Activated naive CD4-positive, alpha-beta T cell treated with anti-CD3 and anti-CD28 coated beads, Interleukin-2, amount 50 U/mL, for 72 hours (primary cell): ENCODE measurements at regions not wholly inside any gene's neighbourhood (a gene's known extent, or its start where the extent isn't known, plus 50 kb on each side); places are given as distances from the start of the nearest gene placed in this dataset.
"Not testable (repeated sequence)": the region's sequence is repeated elsewhere in the genome, so short reads cannot be mapped to it uniquely, and the experiment has no call there.

Experiments used
- ATAC-seq, 2 donors: fragments of 150-1000 bp; cut with Tn5 transposase; 2 replicates each; pipeline ENCODE4 v1.10.0; 2021; ENCODE audit warnings: mild to moderate bottlenecking in 2 of 2, moderate library complexity in 2 of 2
- DNase-seq, 2 donors: peaks; one replicate each; pipeline ENCODE4 v3.0.0; 2021 to 2022; ENCODE audit warnings: low spot score in 2 of 2
- H3K27ac Mint-ChIP-seq, 2 donors: one replicate each; pipeline ENCODE4 v1.8.0; 2022; ENCODE audit warnings: mild to moderate bottlenecking in 2 of 2, mixed read lengths in 2 of 2
- H3K36me3 Mint-ChIP-seq, 2 donors: one replicate each; pipeline ENCODE4 v1.8.0; 2022; ENCODE audit warnings: mixed read lengths in 2 of 2
- H3K9me3 Mint-ChIP-seq, 2 donors: one replicate each; pipeline ENCODE4 v1.8.0; 2022; ENCODE audit warnings: mixed read lengths in 2 of 2

DNA sequence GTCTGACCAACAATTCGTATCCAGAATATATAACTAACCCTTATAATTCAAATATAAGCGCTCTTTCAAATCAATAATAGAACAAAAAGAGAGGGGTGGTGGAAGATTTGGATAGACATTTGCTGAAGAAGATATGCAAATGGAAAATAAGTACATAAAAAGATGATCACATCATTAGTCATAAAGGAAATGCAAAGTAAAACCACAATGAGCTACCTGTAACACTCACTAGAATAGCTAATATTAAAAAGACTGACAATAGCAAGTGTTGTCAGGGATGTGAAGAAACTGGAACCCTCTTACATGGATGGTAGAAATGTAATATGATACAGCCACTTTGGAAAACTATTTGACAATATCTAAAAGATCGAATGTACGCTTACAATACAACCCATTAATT, 84.9 kb upstream of the MRPS9 start:
- no peaks in the 10 kb centered on the region for H3K36me3 Mint-ChIP-seq
- ATAC-seq (no peak), DNase-seq (no peak)
- H3K9me3 Mint-ChIP-seq, result no peaks in the 10 kb centered on the region
- H3K27ac Mint-ChIP-seq, result no peak overlapping the region

DNA sequence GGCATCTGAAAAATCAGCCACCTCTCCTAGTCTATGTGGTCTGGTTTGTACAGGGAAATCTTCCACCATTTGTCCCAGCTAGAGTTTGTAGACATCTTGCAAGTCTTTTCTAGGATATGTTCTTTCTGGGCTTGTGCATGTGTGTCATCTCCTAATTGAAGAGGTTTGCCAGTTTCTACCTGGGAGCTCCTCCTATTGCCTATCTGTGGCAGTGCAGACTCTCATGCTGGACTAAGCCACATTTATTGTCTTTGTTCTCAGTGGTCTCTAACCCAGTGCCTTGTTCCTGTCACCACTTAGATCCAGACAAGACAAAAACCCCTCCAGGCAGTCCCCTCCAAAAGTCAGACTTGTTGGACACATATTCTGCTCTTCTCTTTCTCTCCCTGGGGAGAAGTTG, 72.0 kb upstream of the MRPS9 start:
- Mint-ChIP-seq H3K36me3 (peaks cover 0 to 18% of the 10 kb centered on the region in 2 donors), H3K27ac (no peak overlapping the region), H3K9me3 (peaks cover 16 to 39% of the 10 kb centered on the region in 2 donors)
- ATAC-seq, result no peak
- DNase-seq, result no peak

GRCh38 chr2:104969564-104969963, 68.3 kb upstream of the MRPS9 start:
- peaks cover 0 to 13% of the 10 kb centered on the region in 2 donors for H3K36me3 Mint-ChIP-seq
- ATAC-seq (peak; percentile 32 to 53), DNase-seq (no peak)
- peak overlapping the region in 1 of 2 donors; percentile 18 for H3K27ac Mint-ChIP-seq
- peaks cover 10 to 22% of the 10 kb centered on the region in 2 donors for H3K9me3 Mint-ChIP-seq

DNA sequence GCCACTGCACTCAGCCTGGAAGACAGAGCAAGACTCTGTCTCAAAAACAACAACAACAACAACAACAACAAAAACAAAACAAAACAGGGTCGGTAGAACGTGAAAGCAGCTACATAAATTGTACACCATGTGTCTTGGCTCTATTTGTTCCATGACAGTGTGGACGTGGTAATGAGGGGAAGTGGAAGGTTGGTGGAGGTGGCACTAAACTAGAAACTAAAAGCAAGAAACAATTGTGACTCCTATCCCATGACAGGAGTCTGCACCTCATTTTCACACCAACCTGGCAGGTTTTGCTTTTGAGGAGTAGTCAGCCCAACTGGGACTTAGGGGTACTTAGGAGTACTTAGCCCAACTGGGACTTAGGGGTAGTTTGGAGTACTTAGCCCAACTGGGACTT, 62.5 kb upstream of the MRPS9 start:
- Mint-ChIP-seq H3K36me3 (no peaks in the 10 kb centered on the region), H3K9me3 (peaks cover 4 to 8% of the 10 kb centered on the region in 2 donors), H3K27ac (peak overlapping the region in 1 of 2 donors; percentile 75)
- DNase-seq (no peak), ATAC-seq (no peak)

DNA sequence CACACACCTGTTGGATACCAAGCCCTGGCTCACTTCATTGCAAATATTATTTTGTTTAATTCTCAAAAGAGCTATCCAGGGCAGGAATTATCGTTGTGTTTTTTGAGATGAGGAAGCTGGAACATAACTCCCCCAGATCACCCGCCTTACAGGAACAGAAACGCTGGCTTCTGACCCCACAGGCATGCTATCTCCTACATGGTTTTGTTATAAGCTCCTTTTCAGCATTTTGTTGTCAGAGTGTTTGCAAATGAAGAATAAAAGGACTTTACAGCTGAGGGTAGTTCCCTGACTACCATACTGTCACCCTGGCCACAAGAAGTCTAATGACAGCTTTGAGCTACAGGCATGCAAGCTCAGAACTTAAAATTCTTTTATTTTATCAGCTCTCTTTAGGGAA, 62.0 kb upstream of the MRPS9 start:
- Mint-ChIP-seq H3K27ac (no peak overlapping the region), H3K9me3 (peaks cover 4 to 8% of the 10 kb centered on the region in 2 donors), H3K36me3 (no peaks in the 10 kb centered on the region)
- no peak for DNase-seq
- no peak for ATAC-seq

GRCh38 chr2:104976603-104977120, 61.2 kb upstream of the MRPS9 start:
- ATAC-seq, result peak in 1 of 2 donors; percentile 35

GRCh38 chr2:104977958-104978357, 59.9 kb upstream of the MRPS9 start:
- H3K9me3 Mint-ChIP-seq, result peaks cover 4 to 8% of the 10 kb centered on the region in 2 donors
- H3K36me3 Mint-ChIP-seq, result no peaks in the 10 kb centered on the region
- DNase-seq (no peak), ATAC-seq (peak in 1 of 2 donors; percentile 28)
- no peak overlapping the region for H3K27ac Mint-ChIP-seq

More at GRCh38 chr2:104976603-104977120, 61.2 kb upstream of the MRPS9 start:
- Mint-ChIP-seq H3K9me3 (peaks cover 4 to 8% of the 10 kb centered on the region in 2 donors), H3K27ac (no peak overlapping the region), H3K36me3 (no peaks in the 10 kb centered on the region)
- peak in 1 of 2 donors; percentile 13 for DNase-seq

GRCh38 chr2:104979786-104980185, 58.1 kb upstream of the MRPS9 start:
- DNase-seq, ATAC-seq, H3K27ac Mint-ChIP-seq, H3K36me3 Mint-ChIP-seq: not testable (repeated sequence)
- H3K9me3 Mint-ChIP-seq, result peaks cover 9 to 12% of the 10 kb centered on the region in 2 donors

- Mint-ChIP-seq H3K36me3 (no peaks in the 10 kb centered on the region), H3K9me3 (peaks cover 5 to 9% of the 10 kb centered on the region in 2 donors), H3K27ac (no peak overlapping the region)
- ATAC-seq, result no peak
- no peak for DNase-seq
Measured at GRCh38 chr2:104982111-104982510, 55.8 kb upstream of the MRPS9 start.
